ENCODE measurements at regions not wholly inside any gene's neighbourhood (a gene's known extent, or its start where the extent isn't known, plus 50 kb on each side); places are given as distances from the start of the nearest gene placed in this dataset.

DNA sequence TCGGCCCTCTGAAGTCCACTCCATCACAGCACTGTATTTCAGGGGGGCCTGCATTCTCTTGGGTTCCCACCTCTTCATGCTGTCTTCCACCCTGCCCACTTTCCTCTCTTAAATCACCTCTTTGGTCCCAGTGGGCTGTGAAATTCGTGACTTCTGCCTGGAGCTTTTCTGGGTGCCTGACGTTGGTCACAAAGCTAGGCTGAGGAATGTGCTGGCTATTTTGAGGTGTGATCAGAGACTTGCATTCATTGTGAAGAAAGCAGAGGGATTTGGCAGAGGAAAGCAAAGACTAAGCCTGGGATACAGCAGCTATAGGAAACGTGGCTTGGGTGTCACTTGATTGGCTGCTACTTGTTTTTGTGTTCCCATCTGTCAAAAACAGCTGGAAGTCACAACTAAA, 202.5 kb downstream of the SATB1 start (continued):
- TF ChIP-seq, protein P1, sequence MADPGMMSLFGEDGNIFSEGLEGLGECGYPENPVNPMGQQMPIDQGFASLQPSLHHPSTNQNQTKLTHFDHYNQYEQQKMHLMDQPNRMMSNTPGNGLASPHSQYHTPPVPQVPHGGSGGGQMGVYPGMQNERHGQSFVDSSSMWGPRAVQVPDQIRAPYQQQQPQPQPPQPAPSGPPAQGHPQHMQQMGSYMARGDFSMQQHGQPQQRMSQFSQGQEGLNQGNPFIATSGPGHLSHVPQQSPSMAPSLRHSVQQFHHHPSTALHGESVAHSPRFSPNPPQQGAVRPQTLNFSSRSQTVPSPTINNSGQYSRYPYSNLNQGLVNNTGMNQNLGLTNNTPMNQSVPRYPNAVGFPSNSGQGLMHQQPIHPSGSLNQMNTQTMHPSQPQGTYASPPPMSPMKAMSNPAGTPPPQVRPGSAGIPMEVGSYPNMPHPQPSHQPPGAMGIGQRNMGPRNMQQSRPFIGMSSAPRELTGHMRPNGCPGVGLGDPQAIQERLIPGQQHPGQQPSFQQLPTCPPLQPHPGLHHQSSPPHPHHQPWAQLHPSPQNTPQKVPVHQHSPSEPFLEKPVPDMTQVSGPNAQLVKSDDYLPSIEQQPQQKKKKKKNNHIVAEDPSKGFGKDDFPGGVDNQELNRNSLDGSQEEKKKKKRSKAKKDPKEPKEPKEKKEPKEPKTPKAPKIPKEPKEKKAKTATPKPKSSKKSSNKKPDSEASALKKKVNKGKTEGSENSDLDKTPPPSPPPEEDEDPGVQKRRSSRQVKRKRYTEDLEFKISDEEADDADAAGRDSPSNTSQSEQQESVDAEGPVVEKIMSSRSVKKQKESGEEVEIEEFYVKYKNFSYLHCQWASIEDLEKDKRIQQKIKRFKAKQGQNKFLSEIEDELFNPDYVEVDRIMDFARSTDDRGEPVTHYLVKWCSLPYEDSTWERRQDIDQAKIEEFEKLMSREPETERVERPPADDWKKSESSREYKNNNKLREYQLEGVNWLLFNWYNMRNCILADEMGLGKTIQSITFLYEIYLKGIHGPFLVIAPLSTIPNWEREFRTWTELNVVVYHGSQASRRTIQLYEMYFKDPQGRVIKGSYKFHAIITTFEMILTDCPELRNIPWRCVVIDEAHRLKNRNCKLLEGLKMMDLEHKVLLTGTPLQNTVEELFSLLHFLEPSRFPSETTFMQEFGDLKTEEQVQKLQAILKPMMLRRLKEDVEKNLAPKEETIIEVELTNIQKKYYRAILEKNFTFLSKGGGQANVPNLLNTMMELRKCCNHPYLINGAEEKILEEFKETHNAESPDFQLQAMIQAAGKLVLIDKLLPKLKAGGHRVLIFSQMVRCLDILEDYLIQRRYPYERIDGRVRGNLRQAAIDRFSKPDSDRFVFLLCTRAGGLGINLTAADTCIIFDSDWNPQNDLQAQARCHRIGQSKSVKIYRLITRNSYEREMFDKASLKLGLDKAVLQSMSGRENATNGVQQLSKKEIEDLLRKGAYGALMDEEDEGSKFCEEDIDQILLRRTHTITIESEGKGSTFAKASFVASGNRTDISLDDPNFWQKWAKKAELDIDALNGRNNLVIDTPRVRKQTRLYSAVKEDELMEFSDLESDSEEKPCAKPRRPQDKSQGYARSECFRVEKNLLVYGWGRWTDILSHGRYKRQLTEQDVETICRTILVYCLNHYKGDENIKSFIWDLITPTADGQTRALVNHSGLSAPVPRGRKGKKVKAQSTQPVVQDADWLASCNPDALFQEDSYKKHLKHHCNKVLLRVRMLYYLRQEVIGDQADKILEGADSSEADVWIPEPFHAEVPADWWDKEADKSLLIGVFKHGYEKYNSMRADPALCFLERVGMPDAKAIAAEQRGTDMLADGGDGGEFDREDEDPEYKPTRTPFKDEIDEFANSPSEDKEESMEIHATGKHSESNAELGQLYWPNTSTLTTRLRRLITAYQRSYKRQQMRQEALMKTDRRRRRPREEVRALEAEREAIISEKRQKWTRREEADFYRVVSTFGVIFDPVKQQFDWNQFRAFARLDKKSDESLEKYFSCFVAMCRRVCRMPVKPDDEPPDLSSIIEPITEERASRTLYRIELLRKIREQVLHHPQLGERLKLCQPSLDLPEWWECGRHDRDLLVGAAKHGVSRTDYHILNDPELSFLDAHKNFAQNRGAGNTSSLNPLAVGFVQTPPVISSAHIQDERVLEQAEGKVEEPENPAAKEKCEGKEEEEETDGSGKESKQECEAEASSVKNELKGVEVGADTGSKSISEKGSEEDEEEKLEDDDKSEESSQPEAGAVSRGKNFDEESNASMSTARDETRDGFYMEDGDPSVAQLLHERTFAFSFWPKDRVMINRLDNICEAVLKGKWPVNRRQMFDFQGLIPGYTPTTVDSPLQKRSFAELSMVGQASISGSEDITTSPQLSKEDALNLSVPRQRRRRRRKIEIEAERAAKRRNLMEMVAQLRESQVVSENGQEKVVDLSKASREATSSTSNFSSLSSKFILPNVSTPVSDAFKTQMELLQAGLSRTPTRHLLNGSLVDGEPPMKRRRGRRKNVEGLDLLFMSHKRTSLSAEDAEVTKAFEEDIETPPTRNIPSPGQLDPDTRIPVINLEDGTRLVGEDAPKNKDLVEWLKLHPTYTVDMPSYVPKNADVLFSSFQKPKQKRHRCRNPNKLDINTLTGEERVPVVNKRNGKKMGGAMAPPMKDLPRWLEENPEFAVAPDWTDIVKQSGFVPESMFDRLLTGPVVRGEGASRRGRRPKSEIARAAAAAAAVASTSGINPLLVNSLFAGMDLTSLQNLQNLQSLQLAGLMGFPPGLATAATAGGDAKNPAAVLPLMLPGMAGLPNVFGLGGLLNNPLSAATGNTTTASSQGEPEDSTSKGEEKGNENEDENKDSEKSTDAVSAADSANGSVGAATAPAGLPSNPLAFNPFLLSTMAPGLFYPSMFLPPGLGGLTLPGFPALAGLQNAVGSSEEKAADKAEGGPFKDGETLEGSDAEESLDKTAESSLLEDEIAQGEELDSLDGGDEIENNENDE (IDR thresholded peaks at IDR 0.05; ENCODE audit: insufficient replicate concordance, low read length) = no peak
- TF ChIP-seq, protein P2, sequence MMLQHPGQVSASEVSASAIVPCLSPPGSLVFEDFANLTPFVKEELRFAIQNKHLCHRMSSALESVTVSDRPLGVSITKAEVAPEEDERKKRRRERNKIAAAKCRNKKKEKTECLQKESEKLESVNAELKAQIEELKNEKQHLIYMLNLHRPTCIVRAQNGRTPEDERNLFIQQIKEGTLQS (IDR thresholded peaks at IDR 0.05; ENCODE audit: insufficient read depth, low read depth, low read length) = no peak
- TF ChIP-seq CHD1 (IDR thresholded peaks at IDR 0.05; ENCODE audit: low read depth, low read length) = no peak
- no peak for TF ChIP-seq RNF2 (IDR thresholded peaks at IDR 0.05; ENCODE audit: borderline replicate concordance, low read depth, low read length, missing control alignments, poor library complexity, severe bottlenecking)
- TF ChIP-seq JUN (IDR thresholded peaks at IDR 0.05; ENCODE audit: low read depth, low read length) = no peak
- no peak for TF ChIP-seq EP300 (IDR thresholded peaks at IDR 0.05; ENCODE audit: borderline replicate concordance in 1 of 2, low read depth in 2 of 2, low read length in 2 of 2)
- TF ChIP-seq SP1 (IDR thresholded peaks at IDR 0.05; ENCODE audit: low read depth, low read length) = no peak
- TF ChIP-seq KDM5A (IDR thresholded peaks at IDR 0.05; ENCODE audit: low read length) = no peak
- no peak for TF ChIP-seq MAFK (IDR thresholded peaks at IDR 0.05; ENCODE audit: low read depth, low read length)
- TF ChIP-seq YY1 (IDR thresholded peaks at IDR 0.05; ENCODE audit: low read depth, low read length) = no peak
- TF ChIP-seq CHD2 (IDR thresholded peaks at IDR 0.05; ENCODE audit: low read length) = no peak
- TF ChIP-seq TAF7 (optimal IDR thresholded peaks at IDR 0.05; ENCODE audit: borderline replicate concordance, low read depth, low read length) = no peak

Data from H1 (cell line).